Thyroid gland (tissue), 4 donors: ENCODE measurements at regions not wholly inside any gene's neighbourhood (a gene's known extent, or its start where the extent isn't known, plus 50 kb on each side); places are given as distances from the start of the nearest gene placed in this dataset.

ENCODE experiments used
- POLR2A ChIP-seq, 2 donors: fragments of 450-650 bp; IDR thresholded peaks; one replicate each; pipeline ENCODE4 v1.6.1; 2017; ENCODE audit warnings: antibody characterized with exemption in 2 of 2, mild to moderate bottlenecking in 2 of 2, moderate library complexity in 1 of 2
- TF ChIP-seq, protein P1 (sequence below), 6 experiments: fragments of 200-600 bp in 3 of 6; fragments of 450-650 bp in 3 of 6; sonication (generic) in 3 of 6; IDR thresholded peaks; one replicate each; pipeline ENCODE4 v1.5.1; 2016 to 2019; ENCODE audit warnings: antibody characterized with exemption in 6 of 6, mild to moderate bottlenecking in 2 of 6, inconsistent platforms in 1 of 6, moderate library complexity in 1 of 6

DNA sequence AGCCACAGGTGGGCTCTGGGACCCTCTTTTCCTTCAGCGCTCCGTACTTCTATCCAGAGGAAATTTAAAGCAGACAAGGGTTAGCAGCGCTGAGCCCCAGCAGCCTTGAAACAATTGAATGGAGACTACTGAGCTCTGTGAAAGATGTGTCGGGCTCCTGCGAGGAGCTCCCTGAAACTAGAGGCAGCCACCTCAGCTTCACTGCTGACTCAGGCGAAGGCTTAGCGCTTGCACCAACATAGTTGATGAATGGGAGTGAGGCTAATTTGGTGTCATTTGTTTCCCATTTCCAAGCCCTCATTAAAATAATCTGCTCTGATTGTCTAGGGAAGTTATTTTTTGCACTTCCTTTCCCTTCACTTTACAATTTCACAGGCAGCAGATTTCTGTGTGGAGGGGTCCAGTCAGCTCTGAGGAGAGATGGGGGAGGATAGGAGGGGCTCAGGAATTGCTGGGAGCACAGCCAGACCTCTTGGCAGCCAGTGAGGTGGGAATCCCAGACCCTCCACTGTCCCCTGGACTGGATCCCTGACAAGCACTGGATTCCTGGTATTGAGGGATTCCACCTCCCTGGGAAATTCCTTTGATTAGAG, 398.9 kb upstream of the PLXNA2 start:
- TF ChIP-seq, protein P1, sequence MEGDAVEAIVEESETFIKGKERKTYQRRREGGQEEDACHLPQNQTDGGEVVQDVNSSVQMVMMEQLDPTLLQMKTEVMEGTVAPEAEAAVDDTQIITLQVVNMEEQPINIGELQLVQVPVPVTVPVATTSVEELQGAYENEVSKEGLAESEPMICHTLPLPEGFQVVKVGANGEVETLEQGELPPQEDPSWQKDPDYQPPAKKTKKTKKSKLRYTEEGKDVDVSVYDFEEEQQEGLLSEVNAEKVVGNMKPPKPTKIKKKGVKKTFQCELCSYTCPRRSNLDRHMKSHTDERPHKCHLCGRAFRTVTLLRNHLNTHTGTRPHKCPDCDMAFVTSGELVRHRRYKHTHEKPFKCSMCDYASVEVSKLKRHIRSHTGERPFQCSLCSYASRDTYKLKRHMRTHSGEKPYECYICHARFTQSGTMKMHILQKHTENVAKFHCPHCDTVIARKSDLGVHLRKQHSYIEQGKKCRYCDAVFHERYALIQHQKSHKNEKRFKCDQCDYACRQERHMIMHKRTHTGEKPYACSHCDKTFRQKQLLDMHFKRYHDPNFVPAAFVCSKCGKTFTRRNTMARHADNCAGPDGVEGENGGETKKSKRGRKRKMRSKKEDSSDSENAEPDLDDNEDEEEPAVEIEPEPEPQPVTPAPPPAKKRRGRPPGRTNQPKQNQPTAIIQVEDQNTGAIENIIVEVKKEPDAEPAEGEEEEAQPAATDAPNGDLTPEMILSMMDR (IDR thresholded peaks at IDR 0.05): no peak
- no peak for TF ChIP-seq POLR2A (IDR thresholded peaks at IDR 0.05)
